ENCODE measurements at regions not wholly inside any gene's neighbourhood (a gene's known extent, or its start where the extent isn't known, plus 50 kb on each side); places are given as distances from the start of the nearest gene placed in this dataset.

DNA sequence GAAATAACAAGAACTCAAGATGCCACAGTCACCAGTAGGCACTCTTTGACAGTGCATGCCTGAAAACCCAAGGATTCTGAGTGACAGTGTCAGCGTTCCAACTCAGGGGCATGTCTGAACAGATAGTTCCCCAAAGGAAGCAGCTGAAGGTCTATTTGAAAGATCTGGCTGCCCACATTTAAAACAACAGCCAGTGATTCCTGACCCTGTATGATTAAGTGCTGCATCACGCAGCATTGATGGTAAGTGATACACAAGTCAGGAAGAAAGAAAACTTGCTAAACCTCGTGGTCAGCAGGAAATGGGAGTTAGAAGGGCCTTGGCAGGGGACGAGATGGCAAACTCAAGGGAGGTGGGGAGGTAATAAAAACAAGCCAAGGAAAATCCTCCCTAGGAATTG lies 1013.1 kb downstream of the TYW1 start:
- Histone ChIP-seq H3K4me3 (no peak overlapping the region), H3K27ac (no peak overlapping the region), H3K4me1 (no peaks in the 10 kb centered on the region), H3K27me3 (peaks cover 0 to 21% (median 0%) of the 10 kb centered on the region in 9 donors), H3K9me3 (peaks cover 0 to 2% (median 0%) of the 10 kb centered on the region in 12 donors), H3K36me3 (no peaks in the 10 kb centered on the region)
- no peak for TF ChIP-seq CTCF (IDR thresholded peaks at IDR 0.05)
- no peak for TF ChIP-seq POLR2A (IDR thresholded peaks at IDR 0.05)
- ATAC-seq (no peak), DNase-seq (no peak)
- WGBS, 4 donors, result 35 to 52% (median 45%) methylated on average over 4 of the region's 4 CpGs
- intact Hi-C loops (cut with DNase I), result no loop called here

DNA sequence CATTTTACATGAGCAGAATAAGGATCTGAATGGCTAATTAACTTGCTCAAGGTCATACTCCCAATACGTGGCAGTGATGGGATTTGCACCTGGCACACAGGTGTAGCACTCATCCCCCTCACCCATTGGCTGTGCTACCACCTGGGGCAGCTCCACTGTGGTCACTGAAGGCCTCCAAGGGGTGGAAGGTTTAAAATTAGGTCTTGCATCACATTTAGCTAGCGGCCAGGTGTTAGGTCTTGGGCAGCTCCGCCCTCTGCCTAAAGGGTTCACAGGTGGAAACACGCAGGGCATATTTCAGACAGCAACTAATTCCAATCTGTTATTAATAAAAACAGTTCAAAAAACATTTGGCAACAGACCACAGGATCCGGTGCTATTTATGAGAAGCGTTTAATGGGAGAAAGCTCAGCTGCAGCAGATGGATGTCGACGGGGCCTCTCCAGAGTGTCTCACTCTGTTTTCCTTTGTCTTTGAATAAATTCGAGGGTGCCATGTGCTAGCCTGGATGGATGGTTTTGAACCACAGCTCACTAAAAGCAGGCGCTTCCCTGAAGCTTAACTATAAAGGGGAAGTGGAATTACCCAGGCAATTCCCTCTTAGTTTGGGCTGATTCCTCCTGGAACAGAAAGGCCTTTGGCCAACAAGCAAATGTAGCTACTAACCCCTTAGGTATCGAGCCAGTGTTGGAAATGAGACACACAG lies 1017.6 kb downstream of the TYW1 start:
- TF ChIP-seq POLR2A (IDR thresholded peaks at IDR 0.05), result no peak
- no peak for TF ChIP-seq CTCF (IDR thresholded peaks at IDR 0.05)
- peaks cover 0 to 2% (median 0%) of the 10 kb centered on the region in 12 donors for H3K9me3 ChIP-seq
- H3K27me3 ChIP-seq, result peaks cover 0 to 6% (median 0%) of the 10 kb centered on the region in 9 donors
- H3K27ac ChIP-seq, result no peak overlapping the region
- WGBS, 4 donors, result 71 to 78% (median 73%) methylated on average over 11 of the region's 11 CpGs
- intact Hi-C loops (cut with DNase I), result no loop called here
- DNase-seq, result no peak
- no peaks in the 10 kb centered on the region for H3K36me3 ChIP-seq
- no peak for ATAC-seq
- H3K4me3 ChIP-seq, result no peak overlapping the region
- no peaks in the 10 kb centered on the region for H3K4me1 ChIP-seq

DNA sequence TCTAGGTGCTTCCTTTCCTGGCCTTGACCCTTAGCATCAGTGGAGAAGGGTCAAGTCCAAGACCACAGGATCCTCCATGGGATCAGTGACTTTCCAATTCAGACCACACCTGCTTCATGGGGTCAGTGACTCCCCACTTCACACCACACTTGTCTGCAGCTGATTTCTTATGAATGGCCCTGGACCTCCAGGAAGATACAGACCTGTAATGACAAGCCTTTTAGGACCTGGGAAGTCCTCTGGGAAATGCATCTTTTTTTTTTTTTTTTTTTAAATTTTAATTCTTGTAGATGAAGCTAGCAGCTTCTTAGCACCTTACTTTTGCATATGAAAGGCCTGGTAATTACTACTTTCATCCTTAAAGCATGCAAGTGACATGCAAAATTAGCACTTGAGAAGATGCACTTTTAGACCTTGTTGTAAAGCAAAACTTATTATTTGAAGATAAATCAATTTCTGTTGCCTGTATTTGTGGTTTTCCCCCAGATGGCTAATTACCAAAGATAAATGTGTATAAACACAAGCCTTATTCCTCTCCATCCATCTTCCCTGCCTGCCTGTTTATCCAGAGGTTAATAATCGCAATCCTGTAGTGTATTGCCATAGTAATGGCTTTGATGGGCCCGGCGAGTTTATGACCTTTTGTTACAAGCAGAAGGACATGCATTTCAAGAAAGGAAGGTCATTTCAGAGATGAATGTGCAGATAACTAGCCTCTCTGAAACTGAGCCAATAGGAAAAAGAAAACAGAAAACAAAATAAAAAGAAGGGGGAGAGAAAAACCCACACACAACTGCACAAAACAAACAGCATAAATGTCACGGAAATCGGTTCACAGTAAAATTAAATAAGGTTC lies 1018.7 kb downstream of the TYW1 start:
- TF ChIP-seq CTCF (IDR thresholded peaks at IDR 0.05) (no peak), POLR2A (IDR thresholded peaks at IDR 0.05) (no peak)
- Histone ChIP-seq H3K4me1 (no peaks in the 10 kb centered on the region), H3K4me3 (no peak overlapping the region), H3K27me3 (peaks cover 0 to 6% (median 0%) of the 10 kb centered on the region in 9 donors), H3K36me3 (no peaks in the 10 kb centered on the region), H3K27ac (no peak overlapping the region), H3K9me3 (peaks cover 0 to 2% (median 0%) of the 10 kb centered on the region in 12 donors)
- no peak for ATAC-seq
- no peak for DNase-seq
- intact Hi-C loops (cut with DNase I), result no loop called here
- 47 to 55% (median 51%) methylated on average over 5 of the region's 5 CpGs for WGBS, 4 donors

GRCh38 chr7:68015978-68016532 lies 1019.4 kb downstream of the TYW1 start:
- WGBS, 4 donors, result 36 to 45% (median 42%) methylated on average over 2 of the region's 2 CpGs
- DNase-seq, result no peak
- no peak for TF ChIP-seq CTCF (IDR thresholded peaks at IDR 0.05)
- no peak for TF ChIP-seq POLR2A (IDR thresholded peaks at IDR 0.05)
- Histone ChIP-seq H3K4me1 (no peaks in the 10 kb centered on the region), H3K36me3 (no peaks in the 10 kb centered on the region), H3K9me3 (peaks cover 0 to 2% (median 0%) of the 10 kb centered on the region in 12 donors), H3K27me3 (peaks cover 0 to 6% (median 0%) of the 10 kb centered on the region in 9 donors), H3K27ac (no peak overlapping the region), H3K4me3 (no peak overlapping the region)
- no peak for ATAC-seq
- intact Hi-C loops (cut with DNase I), result no loop called here
